Islet of Langerhans (tissue), 1 donor: ENCODE measurements at regions not wholly inside any gene's neighbourhood (a gene's known extent, or its start where the extent isn't known, plus 50 kb on each side); places are given as distances from the start of the nearest gene placed in this dataset.
A peak's percentile ranks its signal among the peaks of the same experiment; 100 is the strongest.

Experiments
- FAIRE-seq: peaks from one replicate; lab custom pipeline; 2011; peaks lifted over from hg19 to GRCh38; lab: Jason Lieb, UNC

GRCh38 chr18:24674200-24674599 is 213.8 kb downstream of the HRH4 start:
- FAIRE-seq = no peak

- FAIRE-seq = no peak
Measured at GRCh38 chr18:24674605-24675004, 214.2 kb downstream of the HRH4 start.

DNA sequence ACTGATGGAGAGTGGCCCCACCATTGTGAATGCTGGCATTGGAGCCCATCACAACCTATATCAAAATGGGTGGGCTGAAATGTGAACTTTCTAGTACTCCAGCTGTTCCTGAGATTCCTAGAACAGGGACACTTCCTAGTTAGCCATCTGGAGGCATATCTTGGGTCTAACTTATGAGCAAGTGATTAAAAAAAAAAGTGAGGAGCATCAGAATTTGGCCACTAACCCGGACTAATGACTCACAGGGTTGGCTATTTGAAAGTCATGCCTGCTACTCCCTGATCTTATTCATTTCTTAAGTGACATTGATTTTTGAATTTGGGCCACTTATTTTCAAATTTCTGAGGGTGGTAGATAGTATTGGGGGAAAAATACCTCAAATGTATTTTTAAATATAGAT is 216.6 kb downstream of the HRH4 start:
- FAIRE-seq = no peak

DNA sequence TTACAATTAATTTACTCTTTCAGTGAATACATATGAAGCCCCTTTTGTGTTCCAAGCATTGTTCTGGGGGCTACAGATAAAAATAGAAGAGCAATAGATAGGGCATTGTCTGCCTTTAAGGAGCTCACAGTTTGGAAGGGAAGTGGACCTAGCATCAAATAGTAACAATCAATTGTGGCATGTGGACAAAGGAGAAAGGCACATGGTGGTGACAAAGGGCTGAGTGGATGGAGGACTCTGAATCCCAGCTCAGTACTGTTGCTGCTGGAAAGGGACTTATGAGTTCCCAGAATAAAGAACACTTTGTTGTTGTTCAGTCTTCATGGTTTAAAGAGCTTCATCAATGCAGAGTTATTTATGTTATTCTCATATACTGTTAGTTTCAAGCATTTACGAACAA is 217.7 kb downstream of the HRH4 start:
- no peak for FAIRE-seq

DNA sequence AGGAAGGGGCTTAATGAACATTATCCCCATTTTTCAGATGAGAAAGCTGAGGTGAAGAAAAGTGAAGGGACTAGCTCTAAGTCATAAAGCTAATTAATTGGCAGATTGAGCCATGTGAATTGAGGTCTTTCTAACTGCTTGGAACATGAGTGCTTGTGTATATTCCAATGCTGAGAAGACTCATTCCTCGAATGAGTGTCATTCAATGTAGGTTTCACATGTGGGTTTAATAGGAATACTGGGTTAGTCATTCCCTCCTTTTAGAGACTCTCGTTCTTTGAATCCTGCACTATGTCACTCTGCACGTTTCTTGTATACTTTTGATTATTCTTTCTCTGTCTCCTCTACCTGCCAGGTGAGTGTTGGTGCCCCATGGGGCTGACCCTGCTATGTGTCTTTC is 218.2 kb downstream of the HRH4 start:
- no peak for FAIRE-seq

- no peak for FAIRE-seq
Measured at GRCh38 chr18:24679062-24679461, 218.6 kb downstream of the HRH4 start.

DNA sequence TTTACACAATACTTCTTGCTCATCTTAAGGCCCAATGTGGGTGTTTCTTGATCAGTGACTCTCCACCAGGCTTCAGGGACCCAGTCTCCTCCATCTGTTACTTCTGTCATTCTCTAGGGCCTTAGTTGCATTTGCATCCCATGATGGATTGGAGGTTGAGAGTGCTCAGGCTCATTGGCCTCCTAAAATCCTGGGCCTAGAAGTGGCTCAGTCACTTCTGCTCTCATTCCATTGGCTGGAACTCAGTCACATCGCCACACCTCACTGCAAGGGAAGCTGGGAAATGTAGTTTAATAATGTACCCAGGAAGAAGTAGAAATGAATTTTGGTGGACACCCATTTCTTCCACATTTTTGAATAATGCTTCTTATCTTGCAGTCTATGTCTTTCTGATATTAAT is 223.5 kb downstream of the HRH4 start:
- no peak for FAIRE-seq

GRCh38 chr18:24685254-24685959 is 225.0 kb downstream of the HRH4 start:
- no peak for FAIRE-seq

GRCh38 chr18:24695168-24695567 is 234.7 kb downstream of the HRH4 start:
- FAIRE-seq = no peak

DNA sequence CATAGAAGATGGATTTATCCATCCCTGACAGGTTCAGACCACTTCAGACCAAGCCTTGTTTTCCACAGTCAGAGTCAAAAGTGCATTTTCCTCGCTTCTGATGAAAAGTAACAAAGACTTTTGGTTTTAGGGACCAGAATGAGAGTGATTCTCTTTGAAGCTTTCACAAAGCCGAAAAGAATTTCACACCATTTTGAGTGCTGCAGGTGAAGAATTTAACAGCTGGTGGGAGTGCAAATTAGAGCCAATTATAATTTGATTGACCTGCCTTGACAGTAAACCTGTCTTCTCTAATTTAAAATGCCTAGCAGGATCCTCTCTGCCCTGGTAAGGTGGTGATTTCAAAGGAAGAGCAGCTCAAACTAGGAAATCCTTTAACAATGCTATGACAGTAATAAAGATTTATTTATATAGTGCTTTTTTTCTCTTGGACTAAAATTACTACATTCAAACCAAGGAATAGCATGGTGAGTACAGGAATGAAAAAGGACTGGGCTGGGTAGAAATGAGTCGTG is 241.6 kb downstream of the HRH4 start:
- FAIRE-seq = no peak

DNA sequence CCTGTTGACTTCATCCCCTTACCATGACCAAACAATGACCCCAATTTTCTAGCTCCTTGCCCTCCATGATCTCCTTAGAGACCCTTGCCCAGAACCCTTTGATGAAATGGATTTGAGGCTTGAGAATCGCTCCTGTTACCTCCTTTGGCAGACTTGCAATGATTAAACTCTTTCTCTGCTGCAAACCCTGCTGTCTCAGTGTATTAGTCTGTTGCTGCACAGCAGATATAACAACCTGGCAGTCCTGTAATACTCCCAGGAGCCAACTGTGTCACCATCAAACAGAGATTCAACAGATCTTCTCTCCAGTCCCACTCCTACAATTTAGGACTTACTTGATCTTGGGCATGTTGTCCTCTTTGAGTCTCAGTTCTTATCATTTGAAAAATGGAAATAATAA is 242.9 kb downstream of the HRH4 start:
- FAIRE-seq = no peak

DNA sequence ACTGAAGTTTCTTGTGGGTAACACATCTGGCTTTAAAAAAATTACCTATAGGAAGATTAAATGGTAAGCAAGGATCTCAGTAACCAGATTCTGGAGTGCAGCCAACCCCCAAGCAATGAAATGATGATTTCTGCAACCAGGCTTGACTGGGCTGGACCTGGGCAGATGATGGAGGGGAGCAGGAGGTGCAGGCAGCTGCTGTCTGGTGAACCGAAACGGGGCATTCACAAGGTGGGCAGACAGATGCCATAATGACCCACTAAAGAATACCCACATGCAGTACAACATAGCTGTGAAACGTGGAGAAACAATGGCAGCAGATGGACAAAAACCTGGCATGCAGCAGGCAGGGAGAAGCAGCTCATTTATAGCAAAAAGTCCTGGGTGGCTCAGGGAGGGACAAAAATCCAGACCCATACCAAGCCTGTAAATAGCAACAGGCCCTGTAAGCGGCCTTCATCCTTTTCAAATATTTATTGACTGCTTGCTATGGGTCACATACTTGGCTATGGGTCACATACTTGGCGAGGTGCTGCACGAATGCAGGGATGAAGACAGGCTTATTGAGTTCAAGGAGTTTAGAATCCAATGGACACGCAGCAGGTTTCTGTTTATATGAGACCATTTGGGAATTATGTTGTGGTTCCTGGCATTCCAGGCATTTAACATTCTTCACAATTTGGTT is 244.7 kb downstream of the HRH4 start:
- FAIRE-seq = no peak

DNA sequence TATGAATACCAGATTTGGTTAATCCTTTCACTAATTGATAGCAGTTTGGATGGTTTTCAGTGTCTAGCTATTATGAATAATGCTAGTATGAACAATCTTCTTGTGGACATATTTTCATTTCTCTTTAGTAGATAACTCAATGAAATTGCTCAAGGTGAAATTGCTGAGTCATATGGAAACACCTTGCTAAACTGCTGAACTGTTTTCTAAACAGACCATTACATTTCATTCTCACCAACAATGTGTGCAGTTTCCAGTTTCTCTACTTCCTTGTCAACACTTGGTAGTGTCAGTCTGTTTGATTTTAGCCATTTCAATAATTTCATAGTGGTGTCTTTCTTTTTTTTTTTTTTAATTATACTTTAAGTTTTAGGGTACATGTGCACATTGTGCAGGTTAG is 250.0 kb downstream of the HRH4 start:
- FAIRE-seq = no peak

- FAIRE-seq = no peak
Measured at GRCh38 chr18:24719791-24720190, 259.4 kb downstream of the HRH4 start.

GRCh38 chr18:24721388-24721787 is 261.0 kb downstream of the HRH4 start:
- no peak for FAIRE-seq

GRCh38 chr18:24725644-24726415 is 265.4 kb downstream of the HRH4 start:
- no peak for FAIRE-seq

- peak; percentile 69 for FAIRE-seq
Measured at GRCh38 chr18:24726727-24727492, 266.5 kb downstream of the HRH4 start.

- no peak for FAIRE-seq
Measured at GRCh38 chr18:24727685-24728084, 267.2 kb downstream of the HRH4 start.

DNA sequence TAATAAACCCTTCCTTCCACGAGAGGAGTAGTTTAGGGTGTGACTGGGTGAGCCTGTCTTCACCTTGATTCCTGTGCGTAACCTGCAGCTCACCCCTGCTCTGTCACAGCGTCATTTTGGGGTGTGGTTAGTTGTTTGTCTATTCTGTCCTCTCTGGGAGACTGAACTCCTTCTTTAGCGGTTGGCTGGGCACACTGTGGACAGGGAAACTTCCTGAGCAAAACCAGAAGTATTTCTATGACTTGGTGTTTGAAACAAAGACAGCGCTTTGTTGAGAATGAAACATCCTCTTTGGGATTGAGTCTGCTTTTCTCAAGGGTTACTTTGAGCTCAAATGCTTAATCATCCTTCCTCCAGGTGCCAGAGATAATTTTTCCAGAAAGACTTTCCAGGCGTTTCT is 270.7 kb downstream of the HRH4 start:
- no peak for FAIRE-seq

DNA sequence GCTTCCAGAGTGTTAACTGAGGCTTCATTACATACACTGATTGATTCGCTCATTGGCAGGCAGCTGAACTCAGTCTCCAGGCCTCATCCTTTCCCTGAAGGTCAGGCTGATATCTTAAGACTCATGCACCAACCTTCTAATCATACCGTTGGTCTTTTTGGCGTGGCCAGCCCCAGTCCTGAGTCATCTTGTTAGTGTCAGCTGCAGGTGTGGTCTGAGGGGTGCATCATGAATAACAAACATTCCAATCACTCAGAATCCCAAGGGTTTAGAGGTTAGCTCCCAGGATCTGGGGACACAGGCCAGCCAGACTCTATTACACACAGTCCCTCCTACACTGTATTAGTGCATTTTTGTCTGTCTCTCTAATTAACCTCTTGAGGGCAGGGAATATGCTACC is 271.5 kb downstream of the HRH4 start:
- no peak for FAIRE-seq

- no peak for FAIRE-seq
Measured at GRCh38 chr18:24734058-24734457, 273.6 kb downstream of the HRH4 start.

- FAIRE-seq = no peak
Measured at GRCh38 chr18:24735624-24736231, 275.3 kb downstream of the HRH4 start.
